Central memory CD8-positive, alpha-beta T cell (primary cell): ENCODE measurements at regions not wholly inside any gene's neighbourhood (a gene's known extent, or its start where the extent isn't known, plus 50 kb on each side); places are given as distances from the start of the nearest gene placed in this dataset.

Source experiments
- ATAC-seq: fragments of 150-1000 bp; cut with Tn5 transposase; replicated peaks from 2 replicates; pipeline ENCODE4 v1.10.0; 2022; ENCODE audit warnings: mild to moderate bottlenecking, moderate FRiP score, moderate number of reproducible peaks; ENCODE audit not compliant: poor library complexity, severe bottlenecking; ENCODE audit errors: extremely low read depth
- DNase-seq, 2 donors: peaks; one replicate each; pipeline ENCODE4 v3.0.0; 2021; ENCODE audit warnings: low spot score in 2 of 2
- H3K27ac Mint-ChIP-seq: one replicate; pipeline ENCODE4 v1.8.0; 2022; ENCODE audit warnings: low read depth, mild to moderate bottlenecking, moderate library complexity, mixed read lengths
- H3K27me3 Mint-ChIP-seq: one replicate; pipeline ENCODE4 v1.8.0; 2022; ENCODE audit warnings: mixed read lengths
- H3K36me3 Mint-ChIP-seq: one replicate; pipeline ENCODE4 v1.8.0; 2022; ENCODE audit warnings: mild to moderate bottlenecking, moderate library complexity, mixed read lengths; ENCODE audit not compliant: insufficient read depth
- H3K4me1 Mint-ChIP-seq: one replicate; pipeline ENCODE4 v1.8.0; 2022; ENCODE audit warnings: mixed read lengths
- H3K4me3 Mint-ChIP-seq: one replicate; pipeline ENCODE4 v1.8.0; 2022; ENCODE audit warnings: mild to moderate bottlenecking, moderate library complexity, mixed read lengths
- H3K9me3 Mint-ChIP-seq: one replicate; pipeline ENCODE4 v1.8.0; 2022; ENCODE audit warnings: mixed read lengths

DNA sequence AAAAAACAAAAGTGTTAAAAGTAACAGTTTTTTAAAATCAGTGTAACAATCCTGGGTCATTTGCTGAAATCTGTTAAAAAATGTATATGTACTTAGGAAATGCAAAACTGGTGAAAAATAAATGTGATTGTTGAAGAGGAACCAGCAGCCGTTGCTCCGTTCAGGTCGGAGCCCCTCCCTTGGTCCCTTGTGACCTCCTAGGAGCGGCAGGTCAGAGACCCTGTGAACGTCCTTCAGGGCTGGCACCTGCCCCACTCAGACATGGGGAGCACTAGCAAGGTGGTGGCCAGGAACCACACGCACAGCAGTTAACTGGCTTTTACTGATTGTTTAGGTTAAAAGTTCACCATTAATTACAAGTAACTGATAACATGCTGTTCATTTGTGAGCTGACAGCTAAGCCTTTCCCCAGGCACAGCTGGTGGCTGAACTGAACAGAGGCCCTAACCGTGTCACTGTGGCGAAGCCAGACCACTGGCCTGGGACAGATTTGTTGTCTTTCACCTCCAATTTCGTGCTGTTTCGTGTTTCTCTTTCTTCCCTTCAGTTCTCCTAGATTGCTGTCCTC, 159.2 kb upstream of the ALKAL2 start:
- H3K36me3 Mint-ChIP-seq = no peaks in the 10 kb centered on the region
- H3K4me3 Mint-ChIP-seq = no peak overlapping the region
- no peak for DNase-seq
- H3K27ac Mint-ChIP-seq = no peak overlapping the region
- H3K4me1 Mint-ChIP-seq = no peaks in the 10 kb centered on the region
- no peak for ATAC-seq
- H3K27me3 Mint-ChIP-seq = peaks cover 18% of the 10 kb centered on the region
- no peaks in the 10 kb centered on the region for H3K9me3 Mint-ChIP-seq

DNA sequence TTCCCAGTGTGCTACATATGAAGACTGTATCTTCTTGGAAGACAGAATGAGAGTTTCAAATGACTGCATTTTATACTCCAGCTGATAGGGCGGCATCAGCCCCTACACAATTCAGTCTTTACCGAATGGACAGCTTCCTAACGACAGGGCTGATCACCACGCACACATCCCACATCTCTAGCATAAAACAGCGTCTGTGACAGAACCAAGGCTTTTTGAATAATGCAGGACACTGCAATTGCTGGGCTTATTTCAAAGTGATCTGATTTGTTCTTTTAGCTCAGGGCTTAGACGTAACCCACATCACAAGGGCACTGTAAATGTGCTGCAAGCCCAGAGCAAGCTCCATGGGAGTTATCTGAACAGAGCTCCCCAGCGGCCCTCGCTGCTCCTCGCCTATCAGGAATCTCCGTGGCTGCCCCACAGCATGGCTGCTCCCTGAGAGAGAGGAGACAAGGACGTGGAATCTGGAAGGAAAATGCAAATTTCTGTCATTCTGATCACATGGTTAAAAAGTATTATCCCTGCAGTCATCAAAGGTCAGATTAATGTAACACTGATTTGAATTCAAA, 158.5 kb upstream of the ALKAL2 start:
- Mint-ChIP-seq H3K27me3 (peaks cover 14% of the 10 kb centered on the region), H3K4me3 (no peak overlapping the region), H3K36me3 (no peaks in the 10 kb centered on the region), H3K4me1 (no peaks in the 10 kb centered on the region), H3K9me3 (no peaks in the 10 kb centered on the region), H3K27ac (no peak overlapping the region)
- ATAC-seq (no peak), DNase-seq (no peak)

DNA sequence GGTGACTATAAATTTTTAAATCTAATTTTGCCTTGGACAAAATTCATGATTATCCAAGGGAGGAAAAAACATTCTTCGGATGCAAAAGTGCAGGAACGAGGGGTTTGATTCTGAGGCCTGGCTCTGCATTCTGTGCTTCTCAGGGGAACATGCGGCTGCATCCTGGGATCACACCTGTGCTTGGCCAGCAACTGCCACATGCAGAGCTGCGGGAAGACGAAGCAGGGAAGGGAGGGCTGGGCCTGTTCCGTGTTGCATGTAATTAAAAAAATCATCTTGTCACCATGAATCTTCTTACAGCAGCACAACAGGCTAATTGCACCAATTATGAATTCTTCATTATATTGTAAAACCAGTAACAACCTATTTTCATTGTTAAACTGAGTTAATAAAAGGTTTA, 158.0 kb upstream of the ALKAL2 start:
- no peak for ATAC-seq
- Mint-ChIP-seq H3K4me1 (no peaks in the 10 kb centered on the region), H3K36me3 (no peaks in the 10 kb centered on the region), H3K9me3 (no peaks in the 10 kb centered on the region), H3K27ac (no peak overlapping the region), H3K27me3 (peaks cover 9% of the 10 kb centered on the region), H3K4me3 (no peak overlapping the region)
- DNase-seq = no peak

DNA sequence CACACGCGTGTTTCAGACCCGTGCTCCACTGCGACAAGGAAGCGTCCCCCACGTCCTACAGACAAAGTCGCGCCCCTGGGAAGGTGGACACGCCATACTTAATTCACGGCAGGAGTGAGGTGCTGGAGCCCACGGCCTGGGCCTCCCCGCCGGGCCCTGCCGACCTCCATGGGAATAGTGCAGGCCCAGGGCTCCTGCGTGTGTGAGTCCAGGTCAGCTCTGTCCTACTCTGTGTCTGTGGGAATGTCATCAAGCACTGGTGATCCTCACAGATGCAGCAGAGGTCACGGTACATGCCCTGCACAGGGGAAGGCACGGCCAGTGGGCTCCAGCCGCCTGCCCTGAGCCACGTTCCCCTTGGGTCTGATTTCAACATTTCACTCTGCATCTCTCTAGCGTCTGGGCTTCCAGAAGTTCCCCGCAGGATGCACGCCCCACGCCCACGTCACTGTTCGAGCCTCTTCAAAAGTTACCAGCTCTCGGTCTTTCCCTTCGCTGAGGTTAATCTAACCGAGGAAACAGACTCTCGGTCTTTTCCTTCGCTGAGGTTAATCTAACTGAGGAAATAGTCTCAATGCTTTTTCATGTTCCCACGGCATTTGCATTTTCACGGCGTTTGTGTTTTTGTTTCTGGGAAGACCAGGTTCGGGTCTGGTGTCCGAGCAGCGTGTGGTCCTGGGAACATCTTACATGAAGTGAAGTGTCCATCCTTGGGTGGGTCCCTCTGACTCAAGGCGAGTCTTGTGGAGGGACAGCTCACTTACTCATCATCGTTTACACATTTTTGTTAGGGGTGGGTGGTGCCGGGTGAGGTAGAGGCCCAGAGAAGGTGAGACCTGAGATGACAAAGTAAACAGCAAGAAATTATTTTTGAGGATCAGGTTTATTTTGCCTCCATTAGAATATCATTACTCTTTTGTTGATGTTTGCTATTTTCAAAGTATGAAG, 157.3 kb upstream of the ALKAL2 start:
- Mint-ChIP-seq H3K27me3 (peaks cover 9% of the 10 kb centered on the region), H3K4me1 (no peaks in the 10 kb centered on the region), H3K4me3 (no peak overlapping the region), H3K36me3 (no peaks in the 10 kb centered on the region), H3K27ac (peak overlapping the region; percentile 10), H3K9me3 (no peaks in the 10 kb centered on the region)
- DNase-seq (no peak), ATAC-seq (peak; percentile 40)

DNA sequence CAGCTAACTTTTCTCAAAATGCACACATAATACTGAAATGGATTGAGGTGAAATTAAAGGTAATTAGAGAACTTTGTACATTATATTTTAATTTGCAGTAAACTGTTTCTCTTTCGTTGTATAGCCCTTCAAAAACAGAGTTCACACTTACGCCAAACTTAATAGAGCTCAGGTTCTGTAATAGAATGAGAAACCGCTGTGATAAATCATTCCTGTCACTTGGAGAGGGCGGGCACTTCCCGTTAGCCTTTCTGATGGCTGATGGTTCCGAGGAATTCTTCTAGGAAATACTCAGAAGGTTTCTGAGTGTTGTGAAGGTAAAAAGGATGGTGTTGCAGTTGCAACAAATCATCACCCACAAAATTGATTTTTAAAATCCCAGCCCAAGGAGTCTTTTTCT, 155.8 kb upstream of the ALKAL2 start:
- H3K27ac Mint-ChIP-seq = no peak overlapping the region
- ATAC-seq = no peak

DNA sequence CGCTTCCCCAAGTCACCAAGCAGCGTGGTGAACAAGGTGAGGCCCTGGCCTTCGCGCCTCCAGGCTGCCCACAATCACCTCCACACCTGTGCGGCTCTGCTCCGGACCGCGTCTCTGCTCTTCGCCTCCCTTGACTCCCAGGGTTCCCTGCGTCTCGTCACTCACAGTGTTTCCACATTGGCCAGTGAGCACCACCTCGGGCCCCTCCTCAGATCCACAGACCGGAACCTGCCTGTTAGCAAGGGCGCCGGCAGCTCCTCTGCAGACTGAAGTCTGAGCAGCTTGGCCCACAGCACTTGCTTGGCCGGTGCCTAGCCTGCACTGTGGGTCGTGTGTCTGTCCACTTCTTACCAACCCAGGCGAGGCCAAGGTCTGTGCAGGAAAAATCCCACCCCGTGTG, 155.3 kb upstream of the ALKAL2 start:
- ATAC-seq (no peak), DNase-seq (no peak)
- Mint-ChIP-seq H3K4me1 (peaks cover 11% of the 10 kb centered on the region), H3K27me3 (peaks cover 9% of the 10 kb centered on the region), H3K9me3 (no peaks in the 10 kb centered on the region), H3K27ac (no peak overlapping the region), H3K4me3 (no peak overlapping the region), H3K36me3 (peaks cover 2% of the 10 kb centered on the region)

More for the DNA sequence above, 155.8 kb upstream of the ALKAL2 start:
- H3K36me3 Mint-ChIP-seq = no peaks in the 10 kb centered on the region
- H3K4me1 Mint-ChIP-seq = peaks cover 6% of the 10 kb centered on the region
- H3K27me3 Mint-ChIP-seq = peaks cover 9% of the 10 kb centered on the region
- no peaks in the 10 kb centered on the region for H3K9me3 Mint-ChIP-seq
- DNase-seq = no peak
- H3K4me3 Mint-ChIP-seq = no peak overlapping the region

DNA sequence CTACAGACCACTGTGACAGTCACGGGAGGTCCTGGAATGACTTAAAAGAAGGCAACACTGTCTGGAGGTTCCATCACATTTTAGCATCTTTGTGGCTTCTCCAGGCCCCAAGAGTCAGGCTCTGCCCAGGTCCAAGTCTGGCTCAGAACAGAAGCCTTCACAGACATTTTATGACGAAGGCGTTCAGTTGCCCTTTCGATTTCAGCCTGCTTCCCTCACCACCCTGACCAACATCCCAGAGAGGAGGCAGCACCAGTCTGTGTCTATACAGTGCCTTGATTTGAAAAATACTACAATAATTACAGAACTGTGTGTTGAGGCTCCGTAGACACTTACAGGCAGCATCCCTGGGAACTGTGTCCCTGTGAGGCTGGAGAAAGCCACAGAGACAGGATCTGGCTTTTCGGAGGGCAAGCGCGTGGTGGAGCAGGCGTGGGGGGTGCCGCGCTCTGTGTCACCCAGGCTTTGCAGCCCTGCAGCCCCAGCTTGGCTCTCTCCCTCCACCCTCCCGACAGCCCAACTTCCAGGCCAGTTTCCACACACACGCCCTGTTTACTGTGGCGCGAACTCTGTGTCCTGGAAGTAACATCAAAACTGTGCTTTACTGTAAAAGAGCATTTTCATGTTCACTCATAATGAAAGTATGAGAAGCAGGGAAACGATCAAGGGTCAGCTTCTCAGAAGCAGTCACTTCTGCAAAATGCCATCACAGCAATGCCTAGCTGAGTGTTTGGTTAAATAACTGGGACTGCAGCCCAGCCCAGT, 153.5 kb upstream of the ALKAL2 start:
- H3K4me3 Mint-ChIP-seq = no peak overlapping the region
- H3K4me1 Mint-ChIP-seq = peaks cover 20% of the 10 kb centered on the region
- H3K9me3 Mint-ChIP-seq = no peaks in the 10 kb centered on the region
- no peak overlapping the region for H3K27ac Mint-ChIP-seq
- peaks cover 9% of the 10 kb centered on the region for H3K27me3 Mint-ChIP-seq
- DNase-seq = no peak
- no peak for ATAC-seq
- peaks cover 2% of the 10 kb centered on the region for H3K36me3 Mint-ChIP-seq

DNA sequence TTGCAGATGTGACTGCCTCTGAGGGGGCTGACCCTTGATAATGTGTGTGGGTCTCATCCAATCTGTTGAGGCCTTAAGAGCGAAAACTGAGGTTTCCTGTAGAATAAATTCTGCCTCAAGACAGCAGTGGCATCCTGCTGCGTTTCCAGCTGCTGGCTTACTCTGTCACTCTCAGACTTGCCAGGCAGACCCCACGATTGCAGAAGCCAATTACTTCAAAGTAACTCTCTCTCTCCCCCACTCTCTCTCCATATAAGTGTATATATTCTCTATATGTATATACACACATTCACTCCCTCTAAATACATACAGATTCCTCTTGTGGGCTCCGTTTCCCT, 152.5 kb upstream of the ALKAL2 start:
- H3K4me3 Mint-ChIP-seq = no peak overlapping the region
- no peak for ATAC-seq
- peaks cover 20% of the 10 kb centered on the region for H3K4me1 Mint-ChIP-seq
- DNase-seq = no peak
- H3K36me3 Mint-ChIP-seq = peaks cover 2% of the 10 kb centered on the region
- H3K27ac Mint-ChIP-seq = no peak overlapping the region
- H3K9me3 Mint-ChIP-seq = no peaks in the 10 kb centered on the region
- H3K27me3 Mint-ChIP-seq = peaks cover 9% of the 10 kb centered on the region

DNA sequence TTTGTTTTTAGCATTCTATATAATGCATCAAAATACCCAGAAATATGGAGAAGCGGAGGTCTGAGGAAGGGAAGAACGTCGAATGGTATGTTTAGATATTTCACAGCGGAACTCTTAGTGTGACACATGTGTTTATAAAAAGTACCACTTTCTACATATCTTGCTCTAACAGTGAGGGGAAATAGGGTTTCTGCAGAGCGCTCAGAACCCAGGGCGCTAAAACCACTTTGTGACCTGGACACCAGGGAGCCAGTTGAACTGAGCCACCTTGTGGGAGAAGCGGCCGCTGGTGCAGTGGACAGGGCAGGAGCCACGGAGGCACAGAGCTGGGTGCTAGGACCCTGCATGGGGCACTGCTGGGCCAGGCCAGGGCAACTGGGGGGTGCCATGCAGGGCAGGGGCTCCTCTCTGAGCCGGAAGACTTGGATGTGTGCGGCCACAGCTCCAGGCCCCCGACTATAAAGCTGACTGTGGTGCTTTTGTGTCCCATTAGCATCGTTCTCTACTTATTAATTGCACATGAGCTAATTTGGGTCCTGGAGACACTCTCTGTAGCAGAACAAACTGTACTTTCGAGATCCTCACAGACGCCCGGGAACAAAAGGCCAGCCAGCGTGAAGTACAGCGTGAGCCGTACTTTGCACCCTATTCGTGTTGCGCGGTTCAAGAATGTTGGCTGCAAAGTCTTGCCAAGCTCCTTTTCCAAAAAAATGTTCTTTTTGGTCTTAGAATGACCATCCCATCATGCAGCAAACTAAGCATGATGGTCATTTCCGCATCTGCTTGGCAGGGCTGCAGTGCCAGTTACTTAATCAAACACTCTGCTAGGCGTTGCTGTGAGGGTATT, 151.9 kb upstream of the ALKAL2 start:
- Mint-ChIP-seq H3K4me1 (peaks cover 24% of the 10 kb centered on the region), H3K27me3 (peaks cover 9% of the 10 kb centered on the region), H3K27ac (no peak overlapping the region), H3K4me3 (no peak overlapping the region), H3K9me3 (no peaks in the 10 kb centered on the region), H3K36me3 (peaks cover 2% of the 10 kb centered on the region)
- no peak for ATAC-seq
- DNase-seq = no peak

DNA sequence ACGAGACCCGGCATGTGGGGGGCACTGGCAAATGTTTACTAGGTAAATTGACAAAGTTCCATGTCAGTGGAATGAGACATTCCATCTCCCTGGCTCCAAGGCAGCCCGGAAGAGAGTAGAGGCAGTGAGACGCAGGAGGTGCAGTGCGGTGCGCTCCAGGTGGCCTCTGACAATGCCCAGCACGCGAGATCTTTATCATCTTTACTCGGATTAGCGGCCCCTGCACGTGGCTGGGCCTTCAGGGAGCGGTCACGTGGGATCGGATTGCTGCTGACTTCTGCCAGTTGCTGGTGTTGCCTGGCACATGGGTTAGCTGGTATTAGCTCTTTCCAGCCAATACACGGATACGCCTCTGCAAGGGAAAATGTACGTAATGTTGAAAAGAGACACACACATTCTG, 151.2 kb upstream of the ALKAL2 start:
- Mint-ChIP-seq H3K36me3 (peaks cover 2% of the 10 kb centered on the region), H3K9me3 (no peaks in the 10 kb centered on the region), H3K27me3 (peaks cover 9% of the 10 kb centered on the region), H3K4me1 (peaks cover 26% of the 10 kb centered on the region), H3K4me3 (no peak overlapping the region), H3K27ac (peak overlapping the region; percentile 89)
- DNase-seq = no peak
- no peak for ATAC-seq

DNA sequence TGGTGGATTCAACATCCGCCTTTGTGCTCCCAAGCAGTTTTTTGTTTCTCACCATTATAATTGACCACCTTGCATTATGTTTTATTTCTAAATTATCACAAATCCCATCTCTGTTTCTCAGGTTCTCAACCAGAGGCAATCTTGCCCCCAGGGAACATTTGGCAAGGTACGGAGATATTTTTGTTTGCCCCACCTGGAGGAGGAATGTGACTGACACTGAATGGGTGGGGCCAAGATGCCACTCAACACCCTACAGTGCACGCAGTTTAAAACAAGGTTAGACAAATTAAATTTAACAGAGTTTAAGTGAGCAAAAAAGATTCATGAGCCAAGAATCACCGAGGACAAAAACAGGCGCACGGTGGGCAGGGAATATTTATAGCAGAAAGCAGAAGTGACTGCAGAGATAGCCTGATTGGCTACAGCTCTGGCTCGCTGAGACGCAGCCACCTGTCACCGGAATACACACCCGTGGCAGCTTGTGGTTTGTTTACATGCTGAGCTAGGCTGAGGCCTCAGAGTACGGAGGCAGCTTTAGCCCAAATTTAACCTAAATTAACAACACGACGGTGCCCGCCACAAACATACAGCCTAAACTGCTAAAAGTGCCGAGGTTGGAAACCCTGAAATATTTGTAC, 150.0 kb upstream of the ALKAL2 start:
- Mint-ChIP-seq H3K27me3 (peaks cover under 1% of the 10 kb centered on the region), H3K36me3 (peaks cover 2% of the 10 kb centered on the region), H3K9me3 (no peaks in the 10 kb centered on the region), H3K27ac (peak overlapping the region; percentile 89), H3K4me1 (peaks cover 26% of the 10 kb centered on the region), H3K4me3 (peak overlapping the region; percentile 67)
- DNase-seq (peak; percentile 35 to 76), ATAC-seq (peak; percentile 99)
